NCI-H1436 (cell line): ENCODE measurements at regions not wholly inside any gene's neighbourhood (a gene's known extent, or its start where the extent isn't known, plus 50 kb on each side); places are given as distances from the start of the nearest gene placed in this dataset.

Experiments
- DNase-seq: peaks from one replicate; lab custom pipeline; 2025; lab: John Stamatoyannopoulos, UW

DNA sequence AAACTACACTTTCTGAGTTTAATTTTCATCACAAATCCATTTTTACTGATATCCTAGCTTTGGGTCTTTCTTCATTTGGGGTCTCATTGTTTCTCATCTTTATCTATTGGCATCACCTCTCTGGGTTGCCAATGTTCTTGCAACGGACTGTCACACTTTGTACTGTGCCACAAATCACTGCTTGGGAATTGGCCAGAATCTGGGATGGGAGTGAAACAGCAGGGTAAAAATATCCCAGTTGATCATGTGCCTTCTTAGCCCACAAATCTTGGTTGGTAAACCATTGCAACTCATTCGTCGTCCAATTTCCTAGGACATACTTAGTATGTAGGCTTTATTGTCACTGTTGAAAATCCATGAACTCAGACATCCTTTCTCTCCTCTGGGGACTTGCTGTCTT is 698.5 kb downstream of the OTOL1 start:
- DNase-seq, result no peak

DNA sequence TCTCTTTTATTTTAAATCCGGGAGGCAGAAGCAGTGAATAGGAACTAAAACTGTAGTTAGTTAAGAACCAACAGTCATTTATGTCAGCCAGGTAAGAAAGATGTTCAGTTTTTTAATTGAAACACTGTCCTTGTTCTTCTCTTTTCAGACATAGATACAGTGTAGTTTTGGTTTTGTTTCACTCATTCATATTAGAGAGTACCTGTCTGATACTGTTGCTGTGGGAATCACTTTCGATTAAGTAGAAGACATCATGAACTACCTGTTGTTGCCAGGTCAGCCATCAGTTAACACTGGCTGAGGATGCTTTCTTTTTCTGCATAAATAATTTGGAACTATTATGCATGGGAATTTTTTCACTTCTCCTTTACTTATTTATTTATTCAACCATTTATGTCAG is 700.4 kb downstream of the OTOL1 start:
- DNase-seq, result no peak

DNA sequence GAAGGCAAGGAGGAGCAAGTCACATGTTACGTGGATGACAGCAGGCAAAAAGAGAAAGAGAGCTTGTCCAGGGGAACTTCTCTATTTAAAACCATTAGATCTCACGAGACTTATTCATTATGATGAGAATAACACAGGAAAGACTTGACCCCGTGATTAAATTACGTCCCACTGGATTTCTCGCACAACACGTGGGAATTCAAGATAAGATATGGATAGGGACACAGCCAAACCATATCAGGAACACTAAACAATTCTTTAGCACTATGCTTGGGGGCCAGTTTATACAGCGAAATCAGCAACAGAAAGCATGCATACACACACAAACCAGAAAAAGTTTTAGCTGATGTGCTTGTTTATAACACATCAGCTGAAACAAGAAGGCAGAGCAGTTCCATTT is 704.2 kb downstream of the OTOL1 start:
- no peak for DNase-seq

DNA sequence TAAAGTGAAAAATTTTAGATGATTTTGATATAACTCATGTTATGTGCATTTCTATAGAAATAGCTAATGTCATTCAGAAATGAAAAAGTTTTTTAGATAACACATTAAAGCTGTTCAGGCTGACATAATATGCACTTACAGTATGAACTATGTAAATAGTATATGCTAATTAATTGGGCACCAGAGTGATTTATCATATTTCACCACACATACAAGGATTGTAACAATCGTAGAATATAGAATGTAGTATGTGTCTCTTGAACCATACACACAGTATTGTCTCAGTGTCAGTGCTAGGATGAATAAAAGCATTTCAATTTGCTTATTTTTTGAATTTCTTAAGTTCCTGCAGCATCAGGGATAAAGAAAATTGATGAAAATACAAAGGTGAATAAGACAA is 710.0 kb downstream of the OTOL1 start:
- no peak for DNase-seq

DNA sequence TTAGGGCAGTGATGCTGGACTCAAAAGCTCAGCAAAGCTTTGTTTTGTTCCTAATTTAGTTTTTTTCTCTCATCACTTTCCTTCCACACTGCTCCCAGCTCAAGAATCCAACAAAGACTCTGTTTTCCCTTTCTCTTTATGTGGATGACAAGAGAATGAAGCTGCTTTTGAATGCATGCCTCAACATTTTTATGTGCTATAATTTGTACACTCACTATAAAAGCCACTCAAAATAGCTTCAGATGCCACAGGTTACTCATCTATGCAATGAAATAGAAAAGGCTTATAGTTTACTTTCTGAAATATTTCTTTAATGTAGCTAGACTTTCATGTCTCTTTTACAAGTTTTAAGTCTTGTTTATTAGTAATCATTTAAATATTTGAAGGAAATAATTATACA is 714.9 kb downstream of the OTOL1 start:
- DNase-seq, result no peak

DNA sequence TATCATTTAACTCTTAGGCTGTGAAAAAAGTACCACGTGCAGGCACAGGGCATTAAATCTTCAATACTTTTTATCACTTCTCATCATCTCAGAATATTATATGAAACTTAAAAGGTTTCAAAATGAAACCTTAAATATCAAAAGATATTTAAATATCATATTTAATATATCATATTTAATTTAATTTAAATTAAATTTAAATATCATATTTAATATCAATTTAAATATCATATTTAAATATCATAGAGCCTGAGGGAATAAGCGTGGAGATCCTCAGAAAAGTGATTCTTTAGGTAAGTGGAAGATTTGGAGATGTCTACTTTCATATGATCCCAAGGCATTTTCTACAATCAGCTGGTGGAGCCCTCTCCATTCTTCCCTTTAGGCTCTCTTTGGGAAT is 716.6 kb downstream of the OTOL1 start:
- no peak for DNase-seq

DNA sequence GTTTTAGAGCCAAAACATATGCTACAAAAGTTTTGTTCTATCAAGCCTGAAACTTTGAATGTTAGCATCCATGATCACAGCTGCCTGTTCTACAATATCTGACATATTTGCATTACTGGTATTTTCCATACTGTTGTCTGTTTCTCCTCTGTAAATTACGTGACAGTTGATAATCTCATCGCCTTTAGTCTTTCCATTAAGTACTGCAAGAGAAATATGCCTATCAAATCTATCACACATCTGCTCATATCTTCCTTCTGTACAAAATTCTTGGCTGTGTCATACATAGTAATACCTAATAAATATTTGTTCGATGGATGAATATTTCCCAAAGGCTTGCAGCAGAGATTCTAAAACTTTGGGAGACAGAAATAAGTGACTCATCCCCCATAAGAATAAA is 717.3 kb downstream of the OTOL1 start:
- DNase-seq, result no peak

DNA sequence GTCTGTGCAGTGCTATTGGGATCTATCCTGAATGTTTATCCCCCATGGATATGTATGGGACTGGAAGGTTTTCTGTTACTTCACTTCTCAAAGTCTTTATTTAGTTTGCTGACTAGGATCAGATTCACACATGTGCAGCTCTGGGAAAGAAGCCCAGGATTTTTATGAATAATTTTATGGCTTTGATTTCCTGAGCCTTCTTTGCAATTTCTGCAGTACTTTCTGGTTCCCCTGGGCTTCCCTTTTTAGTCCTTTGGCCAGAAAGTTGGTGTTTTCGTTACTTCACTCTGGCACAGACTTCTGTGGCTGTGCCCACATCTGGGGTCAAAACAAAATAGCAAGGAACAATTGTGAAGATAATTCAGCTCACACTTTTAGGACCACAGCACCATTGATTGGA is 721.0 kb downstream of the OTOL1 start:
- DNase-seq, result no peak

DNA sequence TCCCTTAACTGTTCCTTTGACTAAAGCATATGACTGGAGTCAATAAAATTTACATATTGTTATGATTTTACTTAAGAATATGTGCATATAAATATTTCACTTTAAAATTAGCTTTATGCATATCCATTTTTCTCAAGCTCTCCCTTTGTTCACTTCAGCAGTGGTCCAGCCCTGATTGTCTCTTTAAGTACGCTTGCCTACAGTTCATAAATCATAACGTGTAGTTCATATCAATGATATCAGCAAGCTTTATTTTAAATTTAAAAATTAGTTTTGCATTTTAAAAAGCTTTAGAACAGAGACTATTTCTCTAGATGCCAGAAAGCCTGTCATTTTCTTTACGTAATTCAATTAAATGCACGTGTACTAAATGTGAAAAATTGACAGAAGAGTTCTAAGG is 721.9 kb downstream of the OTOL1 start:
- no peak for DNase-seq

DNA sequence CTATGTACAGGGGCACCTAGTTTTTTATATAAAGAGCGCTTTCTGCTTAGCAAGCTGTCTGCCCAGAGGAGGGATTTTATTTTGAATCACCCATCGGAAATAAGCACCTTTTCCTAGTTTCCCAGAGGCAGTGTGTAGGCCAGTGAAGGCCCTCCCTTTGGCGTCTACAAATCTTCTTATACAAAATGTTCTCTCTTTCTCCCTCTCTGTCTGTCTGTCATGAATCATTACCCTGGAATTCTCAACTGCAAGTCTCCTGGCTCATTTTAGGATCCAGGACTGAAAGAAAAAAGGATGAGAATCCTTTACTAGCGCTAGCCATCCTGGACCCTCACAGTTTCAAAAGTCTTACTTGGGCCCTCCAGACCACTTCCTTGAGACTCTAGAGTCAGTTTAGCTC is 728.1 kb downstream of the OTOL1 start:
- DNase-seq, result no peak

DNA sequence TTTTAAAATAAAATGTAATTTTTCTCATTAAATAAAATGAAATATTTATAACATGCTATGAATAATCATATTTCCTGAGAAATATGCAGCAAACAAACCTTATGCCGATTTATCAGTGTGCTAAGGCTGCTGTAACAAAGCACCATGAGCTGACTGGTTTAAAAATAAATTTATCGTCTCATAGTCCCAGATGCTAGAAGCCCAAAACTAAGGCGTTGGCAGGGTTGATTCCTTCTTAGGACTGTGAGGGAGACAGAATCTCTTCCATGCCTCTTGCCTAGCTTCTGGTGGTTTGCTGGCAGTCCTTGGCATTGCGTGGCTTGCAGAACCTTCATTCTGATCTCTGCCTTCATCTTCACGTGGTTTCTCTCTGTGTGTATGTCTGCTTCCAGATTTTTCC is 740.3 kb downstream of the OTOL1 start:
- DNase-seq, result no peak

DNA sequence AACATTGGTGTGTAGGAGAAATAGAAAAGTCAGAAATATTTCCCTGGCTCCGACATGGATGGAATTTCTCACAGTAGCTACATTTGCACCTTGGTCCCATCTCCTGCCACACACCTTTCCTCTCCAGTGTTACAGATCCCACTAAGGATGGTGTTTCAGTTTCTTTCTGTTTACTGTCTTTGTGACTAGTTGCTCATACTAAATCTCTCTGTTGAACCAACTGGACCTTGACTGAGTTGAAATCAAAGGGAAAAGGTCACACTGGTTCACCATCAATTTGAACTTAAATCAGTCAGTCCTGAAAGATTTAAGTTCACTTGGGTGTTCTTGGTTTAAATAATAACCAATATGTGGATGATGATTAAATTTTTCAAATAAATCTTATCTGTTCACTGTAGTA is 754.2 kb downstream of the OTOL1 start:
- DNase-seq, result no peak

DNA sequence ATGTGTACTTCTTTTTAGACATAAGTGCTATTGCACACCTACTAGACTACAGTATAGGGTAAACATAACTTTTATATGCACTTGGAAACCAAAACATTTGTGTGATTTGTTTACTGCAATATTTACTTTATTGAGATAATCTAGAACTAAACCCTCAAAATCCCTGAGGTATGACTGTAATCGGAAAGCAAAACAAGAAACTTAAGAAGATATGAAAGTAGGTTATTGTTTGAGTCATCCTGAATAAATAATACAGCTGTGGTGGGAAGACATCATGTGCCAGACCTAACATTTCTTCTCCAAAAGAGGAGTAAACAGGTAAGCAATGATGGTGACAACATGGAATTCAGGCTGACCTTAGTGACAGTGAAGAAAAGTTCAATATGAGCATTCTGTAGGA is 765.5 kb downstream of the OTOL1 start:
- no peak for DNase-seq

DNA sequence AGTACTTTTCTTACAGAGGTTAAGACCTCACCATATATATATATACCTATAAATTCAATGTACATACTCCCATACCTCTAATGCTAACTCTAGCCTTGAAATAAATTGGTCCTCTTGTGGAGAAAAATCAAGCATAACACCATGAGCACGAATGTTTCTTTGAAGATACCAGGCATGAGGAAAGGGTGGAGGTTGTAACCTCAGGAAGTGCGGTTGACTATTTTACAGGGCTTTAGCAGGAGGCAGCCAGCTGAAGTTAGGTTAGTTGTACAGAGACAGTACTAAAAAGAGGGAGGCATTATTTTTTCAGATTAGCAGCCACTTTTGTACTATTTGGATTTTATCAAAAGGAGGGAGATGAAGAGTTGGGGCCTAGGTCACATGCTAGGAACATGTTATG is 767.0 kb downstream of the OTOL1 start:
- DNase-seq, result no peak

DNA sequence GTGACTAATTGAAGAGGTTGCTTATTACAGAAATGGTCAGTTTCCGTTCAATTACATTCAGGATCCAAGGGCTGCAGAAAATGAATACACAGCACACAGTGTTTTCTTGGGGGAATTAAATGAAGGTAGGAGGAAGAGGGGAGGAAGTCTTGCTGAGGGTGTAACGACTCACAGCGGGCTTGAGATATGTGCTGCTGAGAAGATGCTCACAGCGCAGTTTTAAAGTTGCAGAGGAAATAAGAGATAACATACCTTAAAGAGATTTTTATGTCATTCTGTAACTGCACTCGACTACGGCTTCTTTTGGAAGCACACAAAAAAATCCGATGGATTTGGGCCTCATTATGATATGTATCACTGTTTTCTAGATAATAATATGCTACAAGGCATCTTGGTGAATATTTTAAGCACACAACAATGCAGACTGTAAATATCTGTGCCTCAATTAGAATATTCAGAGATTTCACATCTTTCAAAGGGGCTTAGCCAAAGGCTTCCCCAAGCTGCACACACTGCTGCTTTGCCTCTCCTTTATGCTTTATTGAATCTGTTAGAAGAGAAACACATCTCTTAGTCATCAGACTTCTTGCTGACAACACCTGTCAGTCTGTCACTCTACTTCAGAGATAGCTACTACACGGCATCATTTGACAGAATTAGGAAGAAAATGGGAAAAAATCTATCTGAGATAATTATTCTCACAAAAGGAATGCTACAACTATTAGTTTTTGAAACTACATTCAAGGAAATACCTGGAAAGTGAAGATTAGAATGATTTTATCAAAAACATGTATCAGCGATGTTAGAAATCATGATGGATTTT is 773.2 kb downstream of the OTOL1 start:
- no peak for DNase-seq

DNA sequence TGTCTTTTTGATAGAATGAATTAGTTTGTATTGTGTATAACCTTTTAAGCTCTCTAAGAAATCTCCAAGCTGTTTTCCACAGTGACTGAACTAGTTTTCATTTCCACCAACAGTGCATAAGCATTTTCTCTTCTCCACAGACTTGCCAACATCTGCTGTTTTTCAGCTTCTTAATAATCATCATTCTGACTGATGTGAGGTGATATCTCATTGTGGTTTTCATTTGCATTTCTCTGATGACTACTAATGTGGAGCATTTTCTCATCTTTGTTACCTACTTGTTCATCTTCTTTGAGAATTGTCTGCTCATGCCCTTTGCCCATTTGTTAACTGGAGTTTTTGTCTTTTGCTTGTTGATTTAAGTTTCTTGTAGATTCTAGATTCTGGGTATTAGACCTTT is 777.5 kb downstream of the OTOL1 start:
- no peak for DNase-seq

DNA sequence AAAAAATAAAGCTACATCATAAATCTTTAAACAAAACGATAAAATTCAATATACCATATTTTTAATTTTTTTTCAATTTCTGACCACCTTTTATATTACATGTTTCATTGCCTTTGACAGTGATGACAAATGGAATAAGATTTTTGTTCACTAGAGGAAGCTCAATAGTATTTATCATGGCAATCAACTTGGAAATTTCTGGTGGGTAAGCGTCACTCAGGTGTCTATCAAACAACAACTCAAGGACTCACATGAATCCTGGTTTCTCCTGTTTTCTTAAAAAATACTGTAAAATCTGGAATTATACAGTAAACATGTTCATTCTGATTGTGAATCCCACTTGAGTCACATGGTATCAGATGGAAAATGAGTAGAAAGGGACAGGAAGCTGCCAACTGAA is 782.2 kb downstream of the OTOL1 start:
- no peak for DNase-seq

DNA sequence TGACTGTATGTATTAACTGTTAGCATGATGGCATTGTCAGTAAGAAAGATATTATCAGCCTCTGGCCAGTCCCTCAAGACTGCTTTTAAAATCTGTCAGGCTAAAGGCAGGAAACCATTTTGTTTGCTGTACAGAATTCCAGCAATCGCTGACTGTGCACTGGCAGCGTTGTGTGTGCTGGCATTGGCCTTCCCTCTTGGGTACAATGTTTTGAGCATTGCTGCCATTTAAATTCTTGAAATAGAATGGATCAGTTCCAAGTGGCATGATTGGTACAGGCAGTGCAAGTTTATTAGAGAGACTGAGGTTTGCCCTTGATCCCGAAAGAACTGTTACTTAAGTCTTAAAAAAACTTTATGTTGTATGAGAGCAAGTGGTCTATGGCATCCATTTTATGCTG is 788.7 kb downstream of the OTOL1 start:
- DNase-seq, result no peak

DNA sequence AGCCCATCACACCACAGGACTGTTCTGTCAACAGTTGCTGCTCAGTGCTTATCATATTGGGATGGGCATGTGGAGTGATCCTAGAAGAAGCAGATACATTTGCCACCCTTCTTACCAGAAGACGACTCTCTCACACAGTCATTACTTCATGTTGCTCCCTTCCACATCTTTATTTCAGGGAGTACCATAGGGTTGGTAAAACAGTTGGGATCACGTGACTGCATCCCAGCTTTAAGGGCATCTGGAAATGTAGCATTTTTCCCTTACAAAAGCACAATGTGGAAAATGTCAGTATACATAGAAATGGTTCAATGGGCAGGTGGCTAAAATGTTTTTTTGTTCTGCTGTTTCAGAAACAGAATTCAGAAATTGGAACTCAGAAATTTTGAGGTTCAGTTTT is 791.0 kb downstream of the OTOL1 start:
- DNase-seq, result no peak

DNA sequence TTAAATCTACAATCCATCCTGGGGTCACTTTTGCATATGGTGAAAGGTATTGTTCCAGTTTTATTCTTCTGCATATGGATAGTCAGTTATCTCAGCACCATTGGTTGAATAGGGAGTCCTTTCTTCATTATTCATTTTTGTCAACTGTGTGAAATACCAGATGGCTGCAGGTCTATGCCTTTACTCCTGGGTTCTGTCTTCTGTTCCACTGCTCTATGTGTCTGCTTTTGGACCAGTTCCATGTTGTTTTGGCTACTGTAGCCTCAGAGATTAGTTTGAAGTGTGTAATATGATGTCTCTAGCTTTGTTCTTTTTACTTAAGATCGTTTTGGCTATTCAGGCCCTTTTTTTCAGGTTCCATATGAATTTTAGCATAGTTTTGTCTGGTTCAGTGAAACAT is 795.8 kb downstream of the OTOL1 start:
- DNase-seq, result no peak

DNA sequence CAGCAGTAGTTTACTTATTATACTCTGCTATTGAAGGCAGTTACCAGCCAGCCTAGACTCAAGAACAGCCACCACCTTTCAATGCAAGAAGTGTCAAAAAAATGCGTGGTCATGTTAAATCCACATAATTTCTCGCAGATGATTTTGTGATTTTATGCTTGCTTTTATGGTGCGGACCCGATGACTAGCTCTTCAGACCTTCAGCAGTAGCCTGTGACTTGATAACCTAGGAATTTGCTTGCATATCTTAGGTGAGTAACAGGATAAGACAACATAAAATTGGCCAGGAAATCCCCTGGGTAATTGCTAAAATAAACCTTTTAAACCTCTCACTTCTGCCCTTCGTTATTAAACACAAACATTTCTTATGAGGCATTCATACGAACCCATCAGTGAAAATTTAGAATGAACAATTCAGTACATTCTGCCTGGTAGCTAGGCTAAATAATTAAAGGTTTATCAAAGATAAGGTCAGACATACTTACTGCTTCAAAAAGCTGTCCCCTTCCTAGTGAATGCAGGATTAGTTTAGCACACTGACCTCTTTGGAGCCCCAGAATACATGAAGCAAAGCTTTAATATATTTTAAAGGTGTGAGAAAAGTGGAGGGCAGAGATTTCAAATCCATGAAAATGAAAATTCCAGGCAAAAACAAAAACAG is 798.8 kb downstream of the OTOL1 start:
- no peak for DNase-seq

DNA sequence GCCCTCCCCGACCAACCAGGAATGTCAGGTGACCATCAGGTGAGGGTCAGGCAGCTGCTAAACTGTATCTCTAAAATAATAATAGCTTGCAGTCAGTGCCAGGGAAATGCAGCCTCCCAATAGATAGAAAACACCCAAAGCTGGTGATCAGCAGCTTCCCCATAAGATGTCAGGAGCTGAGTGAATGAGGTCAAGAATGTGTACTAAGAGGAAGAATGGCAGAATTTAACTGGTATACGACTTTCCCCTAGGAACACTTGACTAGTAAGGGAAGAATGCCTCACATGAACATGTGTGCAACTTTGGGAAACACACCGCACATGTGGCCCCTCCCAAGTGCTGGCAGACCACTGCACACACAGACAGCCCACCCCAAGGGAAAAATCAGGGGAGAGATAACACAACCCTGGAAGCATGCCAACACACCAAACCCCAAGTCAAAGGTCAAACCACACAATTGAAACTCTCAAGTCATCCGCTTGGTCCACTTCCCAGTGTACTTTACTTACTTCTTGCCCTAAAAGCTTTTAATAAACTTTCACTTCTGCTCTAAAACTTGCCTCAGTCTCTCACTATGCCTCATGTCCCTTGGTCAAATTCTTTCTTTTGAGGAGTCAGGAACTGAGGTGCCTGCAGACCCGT is 806.5 kb downstream of the OTOL1 start:
- no peak for DNase-seq

DNA sequence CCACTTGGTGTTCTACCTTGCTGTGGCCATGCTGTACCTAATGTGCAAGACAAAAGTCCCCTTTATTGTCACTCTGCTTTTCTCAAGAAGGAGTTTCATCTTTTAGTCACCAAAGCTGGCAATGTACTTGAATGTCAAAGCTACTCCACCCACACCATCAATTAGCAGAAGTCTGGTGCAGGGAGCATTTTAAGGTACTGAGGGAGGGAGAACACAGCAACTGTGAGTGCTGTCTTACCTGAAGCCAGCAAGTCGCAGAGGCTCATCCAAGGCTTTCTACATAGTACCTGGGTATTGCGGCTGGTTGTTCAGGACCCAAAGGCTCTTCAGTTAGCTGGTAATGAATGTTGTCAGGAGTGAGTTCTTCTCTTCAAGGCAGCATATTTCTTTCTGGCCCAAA is 820.4 kb downstream of the OTOL1 start:
- no peak for DNase-seq

DNA sequence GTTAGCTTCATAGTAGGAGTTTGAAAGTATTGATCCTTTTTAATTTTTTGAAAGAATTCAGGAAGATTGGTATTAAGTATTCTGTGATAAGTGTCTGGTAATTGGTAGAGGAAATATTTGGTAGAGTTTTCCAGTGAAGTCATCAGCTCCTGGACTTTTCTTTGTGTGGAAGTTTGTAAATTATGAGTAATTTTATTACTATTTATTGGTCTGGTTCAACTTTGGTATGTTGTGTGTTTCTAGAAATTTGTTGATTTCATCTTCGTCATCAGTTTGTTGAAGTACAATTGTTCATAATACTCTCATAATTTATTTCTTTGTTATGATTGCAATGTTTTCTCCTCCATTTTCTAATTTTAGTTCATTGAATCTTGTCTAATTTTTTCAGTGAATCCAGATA is 832.0 kb downstream of the OTOL1 start:
- no peak for DNase-seq
